ENCODE measurements at regions not wholly inside any gene's neighbourhood (a gene's known extent, or its start where the extent isn't known, plus 50 kb on each side); places are given as distances from the start of the nearest gene placed in this dataset.
A peak's percentile ranks its signal among the peaks of the same experiment; 100 is the strongest.

DNA sequence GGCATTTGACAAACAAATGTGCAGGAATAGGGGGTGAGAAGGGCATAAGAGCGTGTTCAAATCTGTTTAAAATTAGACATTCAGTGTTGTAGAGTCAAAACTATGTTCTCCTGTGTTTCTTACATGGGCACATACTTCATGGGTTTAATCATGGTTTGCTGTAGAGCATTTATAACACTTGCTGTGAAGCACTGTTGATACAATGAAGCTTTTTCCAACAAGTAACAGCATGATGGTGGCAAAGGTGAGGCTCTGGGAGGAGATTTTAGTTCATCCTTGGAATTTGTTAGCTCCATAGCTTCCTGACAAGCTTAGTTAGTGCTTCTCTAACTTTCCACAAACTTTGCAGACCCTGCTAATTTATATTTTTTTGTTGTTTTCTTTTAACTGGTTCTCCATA, 900.7 kb downstream of the TFAP2A start:
- H3K27ac ChIP-seq (ENCODE audit: low read length), result peak overlapping the region; percentile 0; the same call in 1 of the 2 replicates
- TF ChIP-seq SIN3A (IDR thresholded peaks at IDR 0.05; ENCODE audit: borderline replicate concordance, insufficient read depth, low read depth, low read length) (no peak), POLR2AphosphoS5 (IDR thresholded peaks at IDR 0.05; ENCODE audit: low read depth, low read length) (no peak), TCF7L2 (IDR thresholded peaks at IDR 0.05; ENCODE audit: low read depth, low read length) (no peak)
- TF ChIP-seq, protein P1, sequence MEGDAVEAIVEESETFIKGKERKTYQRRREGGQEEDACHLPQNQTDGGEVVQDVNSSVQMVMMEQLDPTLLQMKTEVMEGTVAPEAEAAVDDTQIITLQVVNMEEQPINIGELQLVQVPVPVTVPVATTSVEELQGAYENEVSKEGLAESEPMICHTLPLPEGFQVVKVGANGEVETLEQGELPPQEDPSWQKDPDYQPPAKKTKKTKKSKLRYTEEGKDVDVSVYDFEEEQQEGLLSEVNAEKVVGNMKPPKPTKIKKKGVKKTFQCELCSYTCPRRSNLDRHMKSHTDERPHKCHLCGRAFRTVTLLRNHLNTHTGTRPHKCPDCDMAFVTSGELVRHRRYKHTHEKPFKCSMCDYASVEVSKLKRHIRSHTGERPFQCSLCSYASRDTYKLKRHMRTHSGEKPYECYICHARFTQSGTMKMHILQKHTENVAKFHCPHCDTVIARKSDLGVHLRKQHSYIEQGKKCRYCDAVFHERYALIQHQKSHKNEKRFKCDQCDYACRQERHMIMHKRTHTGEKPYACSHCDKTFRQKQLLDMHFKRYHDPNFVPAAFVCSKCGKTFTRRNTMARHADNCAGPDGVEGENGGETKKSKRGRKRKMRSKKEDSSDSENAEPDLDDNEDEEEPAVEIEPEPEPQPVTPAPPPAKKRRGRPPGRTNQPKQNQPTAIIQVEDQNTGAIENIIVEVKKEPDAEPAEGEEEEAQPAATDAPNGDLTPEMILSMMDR (IDR thresholded peaks at IDR 0.05), result no peak
- TF ChIP-seq, protein P2, sequence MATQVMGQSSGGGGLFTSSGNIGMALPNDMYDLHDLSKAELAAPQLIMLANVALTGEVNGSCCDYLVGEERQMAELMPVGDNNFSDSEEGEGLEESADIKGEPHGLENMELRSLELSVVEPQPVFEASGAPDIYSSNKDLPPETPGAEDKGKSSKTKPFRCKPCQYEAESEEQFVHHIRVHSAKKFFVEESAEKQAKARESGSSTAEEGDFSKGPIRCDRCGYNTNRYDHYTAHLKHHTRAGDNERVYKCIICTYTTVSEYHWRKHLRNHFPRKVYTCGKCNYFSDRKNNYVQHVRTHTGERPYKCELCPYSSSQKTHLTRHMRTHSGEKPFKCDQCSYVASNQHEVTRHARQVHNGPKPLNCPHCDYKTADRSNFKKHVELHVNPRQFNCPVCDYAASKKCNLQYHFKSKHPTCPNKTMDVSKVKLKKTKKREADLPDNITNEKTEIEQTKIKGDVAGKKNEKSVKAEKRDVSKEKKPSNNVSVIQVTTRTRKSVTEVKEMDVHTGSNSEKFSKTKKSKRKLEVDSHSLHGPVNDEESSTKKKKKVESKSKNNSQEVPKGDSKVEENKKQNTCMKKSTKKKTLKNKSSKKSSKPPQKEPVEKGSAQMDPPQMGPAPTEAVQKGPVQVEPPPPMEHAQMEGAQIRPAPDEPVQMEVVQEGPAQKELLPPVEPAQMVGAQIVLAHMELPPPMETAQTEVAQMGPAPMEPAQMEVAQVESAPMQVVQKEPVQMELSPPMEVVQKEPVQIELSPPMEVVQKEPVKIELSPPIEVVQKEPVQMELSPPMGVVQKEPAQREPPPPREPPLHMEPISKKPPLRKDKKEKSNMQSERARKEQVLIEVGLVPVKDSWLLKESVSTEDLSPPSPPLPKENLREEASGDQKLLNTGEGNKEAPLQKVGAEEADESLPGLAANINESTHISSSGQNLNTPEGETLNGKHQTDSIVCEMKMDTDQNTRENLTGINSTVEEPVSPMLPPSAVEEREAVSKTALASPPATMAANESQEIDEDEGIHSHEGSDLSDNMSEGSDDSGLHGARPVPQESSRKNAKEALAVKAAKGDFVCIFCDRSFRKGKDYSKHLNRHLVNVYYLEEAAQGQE (IDR thresholded peaks at IDR 0.05; ENCODE audit: insufficient read depth in 1 of 2, low read depth in 2 of 2, low read length in 1 of 2), result no peak
- no peak overlapping the region for H3K4me3 ChIP-seq (ENCODE audit: low read depth in 2 of 2, low read length in 2 of 2)
- POLR2A ChIA-PET, result no interaction called here
- no peak for ATAC-seq
- no TSS peak for BruUV-seq (replicated peaks)
- DNase-seq (ENCODE audit: low read depth, low spot score), result no peak
- no peaks in the 10 kb centered on the region for H3K27me3 ChIP-seq (ENCODE audit: control insufficient read depth, insufficient read depth, low read length)
- peaks cover 18% of the 10 kb centered on the region for H3K4me1 ChIP-seq (ENCODE audit: control insufficient read depth, insufficient read depth, low read length)
- in situ Hi-C loops (cut with HindIII; ENCODE audit: low pct_unique_long_range_greater_than_20kb, low sequenced_read_pairs) (no loop called here), intact Hi-C loops (cut with micrococcal nuclease; ENCODE audit: unreplicated experiment) (no loop called here)
- CTCF ChIA-PET, result interaction anchor here (0.6 to 0.7 kb wide), 2 partner anchors 91 to 392 kb away, joined by 3 to 4 read pairs; no protein-coding TSS in a partner anchor
- no peaks in the 10 kb centered on the region; the same call in 1 of the 2 replicates for H3K9me3 ChIP-seq (ENCODE audit: control insufficient read depth, insufficient read depth, low read depth, low read length)
- no peaks in the 10 kb centered on the region for H3K36me3 ChIP-seq (ENCODE audit: control insufficient read depth, insufficient read depth, low read length)

DNA sequence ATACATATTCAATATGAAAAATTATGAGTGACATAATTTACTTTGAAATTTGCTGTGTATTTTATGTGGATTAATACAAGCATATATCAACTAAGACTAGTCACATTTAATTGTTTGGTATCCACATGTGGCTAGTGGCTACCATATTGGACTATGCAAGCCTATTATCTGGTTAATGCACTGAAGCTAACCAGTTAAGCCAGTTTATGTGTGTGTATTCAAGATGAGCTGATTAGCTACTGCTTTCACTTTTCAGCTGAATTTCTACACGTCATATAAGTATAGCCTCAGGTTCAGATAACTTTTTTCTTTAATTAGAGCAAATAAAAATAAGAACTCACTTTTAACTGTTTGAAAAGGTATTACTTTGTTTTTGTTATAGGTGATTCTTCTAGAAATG, 903.7 kb downstream of the TFAP2A start:
- no peak overlapping the region for H3K27ac ChIP-seq (ENCODE audit: low read length)
- no peaks in the 10 kb centered on the region for H3K36me3 ChIP-seq (ENCODE audit: control insufficient read depth, insufficient read depth, low read length)
- TF ChIP-seq, protein P1 (IDR thresholded peaks at IDR 0.05), result no peak
- TF ChIP-seq, protein P2 (IDR thresholded peaks at IDR 0.05; ENCODE audit: insufficient read depth in 1 of 2, low read depth in 2 of 2, low read length in 1 of 2), result no peak
- TF ChIP-seq SIN3A (IDR thresholded peaks at IDR 0.05; ENCODE audit: borderline replicate concordance, insufficient read depth, low read depth, low read length), result no peak
- no peak for TF ChIP-seq POLR2AphosphoS5 (IDR thresholded peaks at IDR 0.05; ENCODE audit: low read depth, low read length)
- TF ChIP-seq TCF7L2 (IDR thresholded peaks at IDR 0.05; ENCODE audit: low read depth, low read length), result no peak
- DNase-seq (ENCODE audit: low read depth, low spot score), result no peak
- BruUV-seq (replicated peaks), result no TSS peak
- H3K4me3 ChIP-seq (ENCODE audit: low read depth in 2 of 2, low read length in 2 of 2), result no peak overlapping the region
- H3K4me1 ChIP-seq (ENCODE audit: control insufficient read depth, insufficient read depth, low read length), result peaks cover 10% of the 10 kb centered on the region
- in situ Hi-C loops (cut with HindIII; ENCODE audit: low pct_unique_long_range_greater_than_20kb, low sequenced_read_pairs) (no loop called here), intact Hi-C loops (cut with micrococcal nuclease; ENCODE audit: unreplicated experiment) (no loop called here)
- ChIA-PET CTCF (no interaction called here), POLR2A (no interaction called here)
- no peaks in the 10 kb centered on the region for H3K27me3 ChIP-seq (ENCODE audit: control insufficient read depth, insufficient read depth, low read length)
- peaks cover 9% of the 10 kb centered on the region for H3K9me3 ChIP-seq (ENCODE audit: control insufficient read depth, insufficient read depth, low read depth, low read length)
- ATAC-seq, result no peak

All from Panc1 (cell line).